HEK293 (cell line): ENCODE measurements at regions not wholly inside any gene's neighbourhood (a gene's known extent, or its start where the extent isn't known, plus 50 kb on each side); places are given as distances from the start of the nearest gene placed in this dataset.

Experiments used
- ATF2 ChIP-seq: fragments of 450-650 bp; formaldehyde crosslinking; IDR thresholded peaks from 2 replicates; pipeline ENCODE4 v1.5.1; 2016; ENCODE audit warnings: missing biosample characterization, missing genetic modification characterization, low read depth
- CTCF ChIP-seq: fragments of 450-650 bp; formaldehyde crosslinking; IDR thresholded peaks from 2 replicates; pipeline ENCODE4 v1.5.1; 2016; ENCODE audit warnings: missing biosample characterization, missing genetic modification characterization
- GLIS2 ChIP-seq: fragments of 450-650 bp; formaldehyde crosslinking; IDR thresholded peaks from 2 replicates; pipeline ENCODE4 v1.5.1; 2016; ENCODE audit warnings: missing biosample characterization, missing genetic modification characterization
- HOXA7 ChIP-seq: sonication (generic); formaldehyde crosslinking; IDR thresholded peaks from 2 replicates; pipeline ENCODE4 v1.8.1; 2022; ENCODE audit warnings: missing genetic modification reagents, borderline replicate concordance
- REST ChIP-seq: fragments of 450-650 bp; formaldehyde crosslinking; IDR thresholded peaks from 2 replicates; pipeline ENCODE4 v1.5.1; 2016; ENCODE audit warnings: missing biosample characterization, missing genetic modification characterization
- YY2 ChIP-seq: fragments of 450-650 bp; formaldehyde crosslinking; IDR thresholded peaks from 2 replicates; pipeline ENCODE4 v1.5.1; 2016; ENCODE audit warnings: missing biosample characterization, missing genetic modification characterization
- ZBTB26 ChIP-seq: fragments of 450-650 bp; formaldehyde crosslinking; optimal IDR thresholded peaks from 2 replicates; pipeline ENCODE3; 2016; ENCODE audit warnings: missing biosample characterization, mild to moderate bottlenecking, missing genetic modification characterization
- ZFP3 ChIP-seq: fragments of 450-650 bp; formaldehyde crosslinking; IDR thresholded peaks from 2 replicates; pipeline ENCODE4 v1.5.1; 2016; ENCODE audit warnings: low read depth, missing biosample characterization, missing genetic modification characterization
- ZNF121 ChIP-seq: fragments of 450-650 bp; formaldehyde crosslinking; IDR thresholded peaks from 2 replicates; pipeline ENCODE4 v1.5.1; 2016; ENCODE audit warnings: missing biosample characterization, missing genetic modification characterization
- ZNF138 ChIP-seq: fragments of 450-650 bp; formaldehyde crosslinking; IDR thresholded peaks from 2 replicates; pipeline ENCODE4 v1.5.1; 2016; ENCODE audit warnings: missing biosample characterization, missing genetic modification characterization, borderline replicate concordance
- ZNF280D ChIP-seq: fragments of 450-650 bp; formaldehyde crosslinking; IDR thresholded peaks from 2 replicates; pipeline ENCODE4 v1.5.1; 2016; ENCODE audit warnings: missing biosample characterization, missing genetic modification characterization
- ZNF426 ChIP-seq: fragments of 450-650 bp; formaldehyde crosslinking; IDR thresholded peaks from 2 replicates; pipeline ENCODE4 v1.5.1; 2017; ENCODE audit warnings: missing biosample characterization, missing genetic modification characterization, mild to moderate bottlenecking, inconsistent platforms, moderate library complexity
- ZNF768 ChIP-seq: fragments of 450-650 bp; formaldehyde crosslinking; IDR thresholded peaks from 2 replicates; pipeline ENCODE4 v1.5.1; 2018; ENCODE audit warnings: missing biosample characterization, mild to moderate bottlenecking, missing genetic modification characterization

- TF ChIP-seq REST (tag by site-specific recombination), result no peak
- no peak for TF ChIP-seq ZNF426 (tag by site-specific recombination)
- TF ChIP-seq CTCF (tag by site-specific recombination), result no peak
- TF ChIP-seq ZNF138 (tag by site-specific recombination), result no peak
- TF ChIP-seq ZFP3 (tag by site-specific recombination), result no peak
- TF ChIP-seq ZBTB26 (tag by site-specific recombination), result no peak
- TF ChIP-seq ZNF121 (tag by site-specific recombination), result no peak
- no peak for TF ChIP-seq GLIS2
- no peak for TF ChIP-seq ZNF280D (tag by site-specific recombination)
- no peak for TF ChIP-seq ZNF768 (tag by site-specific recombination)
- TF ChIP-seq YY2 (tag by site-specific recombination), result no peak
- TF ChIP-seq ATF2 (tag by site-specific recombination), result no peak
- no peak for TF ChIP-seq HOXA7 (CRISPR knock-in tag)
These were observed 178.1 kb downstream of the RNF144B start for GRCh38 chr6:18565231-18565630.
